Endodermal cell (in vitro differentiated cells): ENCODE measurements at regions not wholly inside any gene's neighbourhood (a gene's known extent, or its start where the extent isn't known, plus 50 kb on each side); places are given as distances from the start of the nearest gene placed in this dataset.

Experiments
- DNase-seq: peaks from one replicate; pipeline ENCODE4 v3.0.0-alpha.2; 2017
- H3K27ac ChIP-seq: 2 replicates; pipeline ENCODE4 v1.5.1; 2013; ENCODE audit warnings: mild to moderate bottlenecking, low read depth, low read length, moderate library complexity
- H3K27me3 ChIP-seq: 2 replicates; pipeline ENCODE4 v1.6.1; 2013; ENCODE audit warnings: mild to moderate bottlenecking, low read length, moderate library complexity; ENCODE audit not compliant: insufficient read depth, control insufficient read depth, poor library complexity, severe bottlenecking
- H3K36me3 ChIP-seq: 2 replicates; pipeline ENCODE4 v1.7.0; 2013; ENCODE audit warnings: mild to moderate bottlenecking, low read length, moderate library complexity; ENCODE audit not compliant: control insufficient read depth, insufficient read depth
- H3K4me1 ChIP-seq: one replicate; pipeline ENCODE4 v1.7.0; 2013; ENCODE audit warnings: low read length; ENCODE audit not compliant: control insufficient read depth, insufficient read depth
- H3K4me3 ChIP-seq: 2 replicates; pipeline ENCODE4 v1.5.1; 2013; ENCODE audit warnings: mild to moderate bottlenecking, low read length, moderate library complexity
- H3K9ac ChIP-seq: 2 replicates; pipeline ENCODE4 v1.6.1; 2013; ENCODE audit warnings: mild to moderate bottlenecking, low read length, moderate library complexity; ENCODE audit not compliant: poor library complexity, severe bottlenecking; ENCODE audit errors: extremely low read depth
- H3K9me3 ChIP-seq: 2 replicates; pipeline ENCODE4 v1.6.1; 2013; ENCODE audit warnings: mild to moderate bottlenecking, low read length, moderate library complexity; ENCODE audit not compliant: control insufficient read depth
- H3K27ac Mint-ChIP-seq: 2 replicates; pipeline ENCODE4 v1.8.0; 2020; ENCODE audit warnings: mixed read lengths
- H3K27me3 Mint-ChIP-seq: 2 replicates; pipeline ENCODE4 v1.8.0; 2021; ENCODE audit warnings: mild to moderate bottlenecking, mixed read lengths; ENCODE audit not compliant: insufficient read depth
- H3K36me3 Mint-ChIP-seq: 2 replicates; pipeline ENCODE4 v1.8.0; 2020; ENCODE audit warnings: low read depth, mixed read lengths
- H3K4me1 Mint-ChIP-seq: 2 replicates; pipeline ENCODE4 v1.8.0; 2020; ENCODE audit warnings: mixed read lengths
- H3K4me3 Mint-ChIP-seq: 2 replicates; pipeline ENCODE4 v1.8.0; 2020; ENCODE audit warnings: mild to moderate bottlenecking, moderate library complexity, mixed read lengths
- H3K9me3 Mint-ChIP-seq: 2 replicates; pipeline ENCODE4 v1.8.0; 2020; ENCODE audit warnings: mild to moderate bottlenecking, mixed read lengths
- CTCF ChIP-seq: fragments of 200-600 bp; sonication (generic); conservative IDR thresholded peaks from 2 replicates; pipeline ENCODE4 v1.5.0; 2021; ENCODE audit warnings: antibody characterized with exemption, mild to moderate bottlenecking
- WGBS, 2 experiments: methylation state at CpG; one replicate each; pipeline versions ENCODE4 v1.1.5 to v1.1.7; 2013; ENCODE audit warnings: missing lambda C conversion rate in 2 of 2, mixed read lengths in 1 of 2; ENCODE audit not compliant: insufficient coverage in 1 of 2, insufficient read length in 1 of 2; 5-methylcytosine and 5-hydroxymethylcytosine counted together

- no peaks in the 10 kb centered on the region for H3K36me3 Mint-ChIP-seq
- no peak overlapping the region for H3K4me3 Mint-ChIP-seq
- no peaks in the 10 kb centered on the region for H3K9me3 Mint-ChIP-seq
- DNase-seq: no peak
- peaks cover 30% of the 10 kb centered on the region for H3K4me1 ChIP-seq
- 64 to 83% methylated on average over 2 to 5 of the region's 5 CpGs for whole genome bisulfite sequencing, 2 experiments
- H3K27ac Mint-ChIP-seq: no peak overlapping the region
- no peaks in the 10 kb centered on the region for H3K36me3 ChIP-seq
- no peak overlapping the region for H3K27ac ChIP-seq
- TF ChIP-seq CTCF: no peak
- H3K4me3 ChIP-seq: peak overlapping the region; percentile 37
- H3K9ac ChIP-seq: no peak overlapping the region
- H3K27me3 ChIP-seq: no peaks in the 10 kb centered on the region
- peaks cover 55% of the 10 kb centered on the region for H3K4me1 Mint-ChIP-seq
- H3K9me3 ChIP-seq: no peaks in the 10 kb centered on the region
- peaks cover 1% of the 10 kb centered on the region for H3K27me3 Mint-ChIP-seq
Observed at GRCh38 chr9:99436616-99437015, 214.5 kb downstream of the SEC61B start.

GRCh38 chr9:99437145-99437544 is 215.1 kb downstream of the SEC61B start:
- H3K9me3 ChIP-seq: peaks cover 3% of the 10 kb centered on the region
- no peak for TF ChIP-seq CTCF
- DNase-seq: no peak
- H3K27ac ChIP-seq: no peak overlapping the region
- no peak overlapping the region for H3K27ac Mint-ChIP-seq
- peaks cover 30% of the 10 kb centered on the region for H3K4me1 ChIP-seq
- peaks cover 1% of the 10 kb centered on the region for H3K9me3 Mint-ChIP-seq
- peaks cover 55% of the 10 kb centered on the region for H3K4me1 Mint-ChIP-seq
- WGBS, 2 experiments: 95 to 100% methylated on average over 1 to 3 of the region's 3 CpGs
- no peak overlapping the region for H3K4me3 ChIP-seq
- H3K9ac ChIP-seq: no peak overlapping the region
- no peaks in the 10 kb centered on the region for H3K27me3 ChIP-seq
- H3K4me3 Mint-ChIP-seq: no peak overlapping the region
- H3K36me3 ChIP-seq: no peaks in the 10 kb centered on the region
- H3K27me3 Mint-ChIP-seq: peaks cover under 1% of the 10 kb centered on the region
- H3K36me3 Mint-ChIP-seq: no peaks in the 10 kb centered on the region

- DNase-seq: no peak
- Mint-ChIP-seq H3K9me3 (peaks cover 6% of the 10 kb centered on the region), H3K4me3 (no peak overlapping the region), H3K27ac (no peak overlapping the region), H3K36me3 (no peaks in the 10 kb centered on the region), H3K27me3 (no peaks in the 10 kb centered on the region), H3K4me1 (peaks cover 47% of the 10 kb centered on the region)
- 96% methylated on average over 2 of the region's 2 CpGs; no CpG with 5 or more reads in 1 of the 2 experiments for WGBS, 2 experiments
- no peak for TF ChIP-seq CTCF
- Histone ChIP-seq H3K9ac (no peak overlapping the region), H3K27me3 (no peaks in the 10 kb centered on the region), H3K27ac (no peak overlapping the region), H3K36me3 (no peaks in the 10 kb centered on the region), H3K4me1 (peaks cover 26% of the 10 kb centered on the region), H3K9me3 (peaks cover 3% of the 10 kb centered on the region), H3K4me3 (no peak overlapping the region)
Observed at GRCh38 chr9:99438596-99438995, 216.5 kb downstream of the SEC61B start.
